OCI-LY3 (cell line): ENCODE measurements at regions not wholly inside any gene's neighbourhood (a gene's known extent, or its start where the extent isn't known, plus 50 kb on each side); places are given as distances from the start of the nearest gene placed in this dataset.

ENCODE experiments used
- H2AFZ ChIP-seq: fragments of 200-600, 300-600 bp; shearing (Covaris generic); 2 replicates; pipeline ENCODE4 v1.6.0; 2014; ENCODE audit warnings: antibody characterized with exemption, low read depth, low read length
- H3K27ac ChIP-seq: fragments of 200-600, 300-600 bp; sonication (generic); 2 replicates; pipeline ENCODE4 v1.5.1; 2014; ENCODE audit warnings: mild to moderate bottlenecking, low read length, moderate library complexity, mixed read lengths
- H3K27me3 ChIP-seq: fragments of 200-600, 300-600 bp; sonication (generic); 2 replicates; pipeline ENCODE4 v1.6.1; 2014; ENCODE audit warnings: low read depth, low read length, mixed read lengths
- H3K36me3 ChIP-seq: fragments of 200-600, 300-600 bp; sonication (generic); replicated peaks from 2 replicates; pipeline ENCODE3; 2014; ENCODE audit warnings: low read depth, low read length, mixed read lengths
- H3K4me1 ChIP-seq: fragments of 300-600, 200-600 bp; sonication (generic); 2 replicates; pipeline ENCODE4 v1.6.1; 2014; ENCODE audit warnings: low read length, mixed read lengths
- H3K4me2 ChIP-seq: fragments of 200-600, 300-600 bp; sonication (generic); 2 replicates; pipeline ENCODE4 v1.6.1; 2014; ENCODE audit warnings: low read length, mixed read lengths
- H3K4me3 ChIP-seq: fragments of 300-600, 200-600 bp; sonication (generic); 2 replicates; pipeline ENCODE4 v1.5.1; 2014; ENCODE audit warnings: antibody characterized with exemption, mild to moderate bottlenecking, low read length, moderate library complexity
- H3K79me2 ChIP-seq: fragments of 300-600, 200-600 bp; shearing (Covaris generic); 2 replicates; pipeline ENCODE4 v1.6.1; 2014; ENCODE audit warnings: mild to moderate bottlenecking, low read length, mixed read lengths
- H3K9ac ChIP-seq: fragments of 300-600, 200-600 bp; shearing (Covaris generic); 2 replicates; pipeline ENCODE4 v1.6.0; 2014; ENCODE audit warnings: mild to moderate bottlenecking, low read length, moderate library complexity
- H3K9me3 ChIP-seq: fragments of 200-600, 300-600 bp; shearing (Covaris generic); 2 replicates; pipeline ENCODE4 v1.6.1; 2014; ENCODE audit warnings: low read length, mixed read lengths; ENCODE audit not compliant: insufficient read depth
- H4K20me1 ChIP-seq: fragments of 200-600, 300-600 bp; sonication (generic); 2 replicates; pipeline ENCODE4 v1.6.1; 2016; ENCODE audit warnings: low read length, mixed read lengths; ENCODE audit not compliant: insufficient read depth
- EZH2phosphoT487 ChIP-seq: fragments of 200-600 bp; shearing (Covaris generic); IDR thresholded peaks from 2 replicates; pipeline ENCODE4 v1.6.1; 2018; ENCODE audit warnings: antibody characterized with exemption, mixed run types, low read depth
- TF ChIP-seq, protein P1 (sequence below): fragments of 200-600, 300-600 bp; sonication (generic); IDR thresholded peaks from 2 replicates; pipeline ENCODE4 v1.5.1; 2014; ENCODE audit warnings: antibody characterized with exemption, low read length, low read depth

DNA sequence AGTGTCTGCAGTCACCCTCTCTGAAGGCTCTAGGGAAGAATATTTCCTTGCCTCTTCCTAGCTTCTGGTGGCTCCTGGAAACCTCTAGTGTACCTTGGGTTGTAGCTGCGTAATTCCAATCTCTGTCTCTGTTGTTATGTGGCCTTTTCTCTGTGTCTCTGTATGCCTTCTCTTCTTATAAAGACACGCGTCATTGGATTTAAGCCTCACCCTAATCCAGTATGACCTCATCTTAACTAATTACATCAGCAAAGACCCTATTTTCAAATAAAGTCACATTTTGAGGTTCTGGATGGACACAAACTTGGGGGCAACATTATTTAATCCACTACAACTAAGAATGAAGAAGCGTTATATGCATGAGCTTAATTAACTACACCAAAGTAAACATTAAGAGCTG, 111.4 kb upstream of the ZNF184 start:
- H3K27ac ChIP-seq = no peak overlapping the region
- no peak overlapping the region for H3K9ac ChIP-seq
- H3K36me3 ChIP-seq = no peaks in the 10 kb centered on the region
- H3K27me3 ChIP-seq = no peaks in the 10 kb centered on the region
- no peaks in the 10 kb centered on the region for H3K9me3 ChIP-seq
- H4K20me1 ChIP-seq = no peaks in the 10 kb centered on the region
- H3K4me2 ChIP-seq = peak overlapping the region; percentile 72
- TF ChIP-seq EZH2phosphoT487 = no peak
- TF ChIP-seq, protein P1, sequence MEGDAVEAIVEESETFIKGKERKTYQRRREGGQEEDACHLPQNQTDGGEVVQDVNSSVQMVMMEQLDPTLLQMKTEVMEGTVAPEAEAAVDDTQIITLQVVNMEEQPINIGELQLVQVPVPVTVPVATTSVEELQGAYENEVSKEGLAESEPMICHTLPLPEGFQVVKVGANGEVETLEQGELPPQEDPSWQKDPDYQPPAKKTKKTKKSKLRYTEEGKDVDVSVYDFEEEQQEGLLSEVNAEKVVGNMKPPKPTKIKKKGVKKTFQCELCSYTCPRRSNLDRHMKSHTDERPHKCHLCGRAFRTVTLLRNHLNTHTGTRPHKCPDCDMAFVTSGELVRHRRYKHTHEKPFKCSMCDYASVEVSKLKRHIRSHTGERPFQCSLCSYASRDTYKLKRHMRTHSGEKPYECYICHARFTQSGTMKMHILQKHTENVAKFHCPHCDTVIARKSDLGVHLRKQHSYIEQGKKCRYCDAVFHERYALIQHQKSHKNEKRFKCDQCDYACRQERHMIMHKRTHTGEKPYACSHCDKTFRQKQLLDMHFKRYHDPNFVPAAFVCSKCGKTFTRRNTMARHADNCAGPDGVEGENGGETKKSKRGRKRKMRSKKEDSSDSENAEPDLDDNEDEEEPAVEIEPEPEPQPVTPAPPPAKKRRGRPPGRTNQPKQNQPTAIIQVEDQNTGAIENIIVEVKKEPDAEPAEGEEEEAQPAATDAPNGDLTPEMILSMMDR = no peak
- peaks cover 14% of the 10 kb centered on the region for H3K4me1 ChIP-seq
- H3K4me3 ChIP-seq = peak overlapping the region; percentile 76; the same call in 1 of the 2 replicates
- H3K79me2 ChIP-seq = no peaks in the 10 kb centered on the region
- no peak overlapping the region for H2AFZ ChIP-seq

DNA sequence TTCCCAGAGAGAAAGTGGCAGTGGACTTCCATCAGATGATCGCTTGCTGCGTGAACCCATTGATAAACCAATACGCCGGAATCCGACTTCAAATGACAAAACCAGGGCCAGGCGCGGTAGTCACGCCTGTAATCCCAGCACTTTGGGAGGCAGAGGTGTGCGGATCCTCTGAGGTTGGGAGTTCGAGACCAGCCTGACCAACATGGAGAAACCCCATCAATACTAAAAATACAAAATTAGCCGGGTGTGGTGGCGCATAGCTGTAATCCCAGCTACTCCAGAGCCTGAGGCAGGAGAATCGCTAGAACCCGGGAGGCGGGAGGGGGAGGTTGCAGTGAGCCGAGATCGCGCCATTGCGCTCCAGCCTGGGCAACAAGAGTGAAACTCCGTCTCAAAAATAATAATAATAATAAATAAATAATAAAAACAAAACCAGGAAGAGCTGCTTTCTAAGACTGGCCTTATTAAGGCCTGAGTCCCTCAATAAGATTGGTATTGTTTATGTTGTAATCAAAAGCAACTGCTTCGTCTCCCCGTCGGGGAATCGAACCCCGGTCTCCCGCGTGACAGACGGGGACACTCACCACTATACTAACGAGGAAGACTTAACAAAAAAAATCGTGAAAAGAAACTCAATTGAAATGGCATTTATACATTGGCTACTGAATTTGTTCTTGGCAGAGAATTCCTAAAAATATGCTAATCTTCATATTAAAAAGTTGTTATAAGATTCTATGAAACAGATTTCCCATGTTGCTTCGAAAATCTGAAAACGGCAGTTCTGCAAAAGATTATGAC, 110.2 kb upstream of the ZNF184 start:
- Histone ChIP-seq H3K27ac (no peak overlapping the region), H4K20me1 (no peaks in the 10 kb centered on the region), H3K79me2 (no peaks in the 10 kb centered on the region), H2AFZ (no peak overlapping the region), H3K9me3 (no peaks in the 10 kb centered on the region), H3K27me3 (no peaks in the 10 kb centered on the region), H3K9ac (peak overlapping the region; percentile 15; the same call in 1 of the 2 replicates), H3K4me1 (peaks cover 15% of the 10 kb centered on the region), H3K4me2 (peak overlapping the region; percentile 72), H3K4me3 (peak overlapping the region; percentile 76), H3K36me3 (no peaks in the 10 kb centered on the region)
- TF ChIP-seq EZH2phosphoT487 = no peak
- TF ChIP-seq, protein P1 = no peak

DNA sequence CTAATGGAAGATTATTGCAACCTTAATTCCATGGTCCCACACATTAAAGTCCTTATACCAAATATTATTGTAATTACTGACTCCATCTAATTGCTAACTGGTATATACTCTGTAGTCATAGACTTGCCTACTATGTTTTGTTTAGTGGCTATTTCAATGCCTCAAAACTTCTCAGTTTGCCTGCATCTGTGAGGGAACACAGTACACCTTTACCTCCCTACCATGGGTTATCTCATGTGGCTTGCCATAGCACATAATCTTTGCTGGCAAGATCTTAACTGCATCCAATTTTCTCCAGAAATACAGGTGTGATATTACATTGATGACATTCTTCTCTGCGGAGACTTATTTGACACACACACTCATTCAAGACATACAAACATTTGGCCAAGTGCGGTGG, 107.1 kb upstream of the ZNF184 start:
- H2AFZ ChIP-seq = no peak overlapping the region
- H3K9me3 ChIP-seq = no peaks in the 10 kb centered on the region
- no peak overlapping the region for H3K4me2 ChIP-seq
- H3K9ac ChIP-seq = no peak overlapping the region
- no peaks in the 10 kb centered on the region for H3K36me3 ChIP-seq
- no peak overlapping the region for H3K27ac ChIP-seq
- H3K4me3 ChIP-seq = no peak overlapping the region
- no peaks in the 10 kb centered on the region for H3K27me3 ChIP-seq
- no peak for TF ChIP-seq EZH2phosphoT487
- TF ChIP-seq, protein P1 = no peak
- H4K20me1 ChIP-seq = no peaks in the 10 kb centered on the region
- no peaks in the 10 kb centered on the region for H3K79me2 ChIP-seq
- H3K4me1 ChIP-seq = peaks cover 10% of the 10 kb centered on the region; the same call in 1 of the 2 replicates

DNA sequence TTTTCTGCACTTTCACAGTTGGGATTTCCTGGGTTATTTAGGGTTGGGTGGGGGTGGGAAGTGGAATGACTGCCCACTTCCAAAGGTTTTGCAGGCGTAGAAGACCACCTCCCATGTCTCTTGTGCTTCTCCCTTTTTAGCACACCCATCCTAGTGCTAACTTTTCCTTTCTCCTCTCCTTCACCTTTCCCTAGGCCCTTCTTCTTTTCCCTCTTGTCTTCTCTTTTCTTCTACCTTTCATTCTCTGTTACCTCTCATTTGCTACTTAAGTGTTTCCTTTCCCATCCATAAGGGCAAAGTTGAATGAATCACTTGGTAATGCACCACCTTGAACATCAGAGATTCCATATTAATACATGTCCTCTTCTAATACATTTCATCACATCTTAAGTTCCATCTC, 105.0 kb upstream of the ZNF184 start:
- peaks cover 5% of the 10 kb centered on the region; the same call in 1 of the 2 replicates for H3K4me1 ChIP-seq
- H3K9ac ChIP-seq = no peak overlapping the region
- no peaks in the 10 kb centered on the region for H3K36me3 ChIP-seq
- no peaks in the 10 kb centered on the region for H3K9me3 ChIP-seq
- no peak overlapping the region for H3K4me2 ChIP-seq
- TF ChIP-seq, protein P1 = no peak
- no peak for TF ChIP-seq EZH2phosphoT487
- no peak overlapping the region for H3K27ac ChIP-seq
- no peaks in the 10 kb centered on the region for H3K79me2 ChIP-seq
- no peaks in the 10 kb centered on the region for H3K27me3 ChIP-seq
- H2AFZ ChIP-seq = no peak overlapping the region
- H3K4me3 ChIP-seq = no peak overlapping the region
- H4K20me1 ChIP-seq = no peaks in the 10 kb centered on the region
